Muscle layer of colon (tissue), 2 donors: ENCODE measurements at regions not wholly inside any gene's neighbourhood (a gene's known extent, or its start where the extent isn't known, plus 50 kb on each side); places are given as distances from the start of the nearest gene placed in this dataset.
A peak's percentile ranks its signal among the peaks of the same experiment; 100 is the strongest.
"Not testable (repeated sequence)": the region's sequence is repeated elsewhere in the genome, so short reads cannot be mapped to it uniquely, and the experiment has no call there.

Source experiments
- H3K27ac ChIP-seq: one replicate; pipeline ENCODE4 v1.7.0; 2013; ENCODE audit warnings: low read depth, mild to moderate bottlenecking, low read length, moderate library complexity
- H3K27me3 ChIP-seq, 2 donors: one replicate each; pipeline ENCODE4 v1.7.0; 2013; ENCODE audit warnings: low read length in 2 of 2, mild to moderate bottlenecking in 2 of 2; ENCODE audit not compliant: insufficient read depth in 2 of 2, control insufficient read depth in 1 of 2
- H3K36me3 ChIP-seq: one replicate; pipeline ENCODE4 v1.7.0; 2013; ENCODE audit warnings: mild to moderate bottlenecking, low read length; ENCODE audit not compliant: insufficient read depth
- H3K4me1 ChIP-seq: one replicate; pipeline ENCODE4 v1.7.0; 2013; ENCODE audit warnings: mild to moderate bottlenecking, low read length; ENCODE audit not compliant: insufficient read depth
- H3K4me3 ChIP-seq, 2 donors: one replicate each; pipeline ENCODE4 v1.7.0; 2013; ENCODE audit warnings: low read length in 2 of 2, low read depth in 1 of 2, mild to moderate bottlenecking in 1 of 2, moderate library complexity in 1 of 2
- H3K9ac ChIP-seq: one replicate; pipeline ENCODE4 v1.7.0; 2013; ENCODE audit warnings: low read length
- H3K9me3 ChIP-seq: one replicate; pipeline ENCODE4 v1.7.0; 2013; ENCODE audit warnings: mild to moderate bottlenecking, low read length
- donor health status: abdominal sarcoma.
- donor health status: Adenocarcinoma of cecum.

- Histone ChIP-seq H3K27me3 (no peaks in the 10 kb centered on the region), H3K9ac (no peak overlapping the region), H3K4me1 (no peaks in the 10 kb centered on the region), H3K9me3 (no peaks in the 10 kb centered on the region), H3K27ac (no peak overlapping the region), H3K4me3 (peak overlapping the region in 1 of 2 donors; percentile 38), H3K36me3 (no peaks in the 10 kb centered on the region)
These were observed 57.1 kb downstream of the ADCYAP1 start for GRCh38 chr18:961644-962355.

- Histone ChIP-seq H3K36me3 (no peaks in the 10 kb centered on the region), H3K9me3 (no peaks in the 10 kb centered on the region), H3K9ac (no peak overlapping the region), H3K4me3 (no peak overlapping the region), H3K27ac (no peak overlapping the region), H3K4me1 (no peaks in the 10 kb centered on the region), H3K27me3 (no peaks in the 10 kb centered on the region)
These were observed 58.6 kb downstream of the ADCYAP1 start for GRCh38 chr18:963276-963675.

- Histone ChIP-seq H3K27me3 (no peaks in the 10 kb centered on the region), H3K9ac (no peak overlapping the region), H3K9me3 (no peaks in the 10 kb centered on the region), H3K27ac (no peak overlapping the region), H3K4me3 (no peak overlapping the region), H3K4me1 (no peaks in the 10 kb centered on the region), H3K36me3 (no peaks in the 10 kb centered on the region)
These were observed 61.5 kb downstream of the ADCYAP1 start for GRCh38 chr18:965921-966758.

- Histone ChIP-seq H3K4me3 (no peak overlapping the region), H3K4me1 (no peaks in the 10 kb centered on the region), H3K36me3 (no peaks in the 10 kb centered on the region), H3K27ac (no peak overlapping the region), H3K9ac (no peak overlapping the region), H3K9me3 (no peaks in the 10 kb centered on the region), H3K27me3 (no peaks in the 10 kb centered on the region)
These were observed 62.3 kb downstream of the ADCYAP1 start for GRCh38 chr18:966759-967576.

- H3K4me3 ChIP-seq, H3K36me3 ChIP-seq, H3K27me3 ChIP-seq, H3K9ac ChIP-seq, H3K9me3 ChIP-seq, H3K4me1 ChIP-seq, H3K27ac ChIP-seq: not testable (repeated sequence)
These were observed 64.2 kb downstream of the ADCYAP1 start for GRCh38 chr18:968910-969309.

GRCh38 chr18:969311-969710, 64.6 kb downstream of the ADCYAP1 start:
- H3K27me3 ChIP-seq, H3K9me3 ChIP-seq, H3K36me3 ChIP-seq, H3K4me1 ChIP-seq, H3K4me3 ChIP-seq, H3K9ac ChIP-seq, H3K27ac ChIP-seq: not testable (repeated sequence)

GRCh38 chr18:974606-975005, 69.9 kb downstream of the ADCYAP1 start:
- H3K9ac ChIP-seq, H3K4me3 ChIP-seq, H3K4me1 ChIP-seq, H3K27me3 ChIP-seq, H3K27ac ChIP-seq, H3K36me3 ChIP-seq, H3K9me3 ChIP-seq: not testable (repeated sequence)

GRCh38 chr18:976393-977128, 71.9 kb downstream of the ADCYAP1 start:
- not testable (repeated sequence) for H3K4me3 ChIP-seq, H3K9ac ChIP-seq, H3K36me3 ChIP-seq, H3K27me3 ChIP-seq, H3K4me1 ChIP-seq, H3K9me3 ChIP-seq, H3K27ac ChIP-seq

GRCh38 chr18:977327-977726, 72.7 kb downstream of the ADCYAP1 start:
- H3K9me3 ChIP-seq, H3K27ac ChIP-seq, H3K4me3 ChIP-seq, H3K36me3 ChIP-seq, H3K27me3 ChIP-seq, H3K9ac ChIP-seq, H3K4me1 ChIP-seq: not testable (repeated sequence)

GRCh38 chr18:977732-978131, 73.1 kb downstream of the ADCYAP1 start:
- not testable (repeated sequence) for H3K9me3 ChIP-seq, H3K9ac ChIP-seq, H3K4me3 ChIP-seq, H3K27me3 ChIP-seq, H3K36me3 ChIP-seq, H3K27ac ChIP-seq, H3K4me1 ChIP-seq

- Histone ChIP-seq H3K9ac (no peak overlapping the region), H3K4me1 (no peaks in the 10 kb centered on the region), H3K27me3 (no peaks in the 10 kb centered on the region), H3K36me3 (no peaks in the 10 kb centered on the region), H3K9me3 (no peaks in the 10 kb centered on the region), H3K4me3 (no peak overlapping the region), H3K27ac (no peak overlapping the region)
These were observed 75.9 kb downstream of the ADCYAP1 start for GRCh38 chr18:980586-980985.
